Naive B cell (primary cell): ENCODE measurements at regions not wholly inside any gene's neighbourhood (a gene's known extent, or its start where the extent isn't known, plus 50 kb on each side); places are given as distances from the start of the nearest gene placed in this dataset.
"Not testable (repeated sequence)": the region's sequence is repeated elsewhere in the genome, so short reads cannot be mapped to it uniquely, and the experiment has no call there.

Experiments used
- ATAC-seq, 2 donors: fragments of 150-1000 bp; cut with Tn5 transposase; 2 replicates each; pipeline ENCODE4 v1.10.0; 2021; ENCODE audit warnings: low read depth in 2 of 2, mild to moderate bottlenecking in 2 of 2, moderate library complexity in 2 of 2
- DNase-seq: peaks from one replicate; pipeline ENCODE4 v3.0.0; 2022
- H3K27ac Mint-ChIP-seq, 6 donors: one replicate each; pipeline ENCODE4 v1.8.0; 2020 to 2022; ENCODE audit warnings: mild to moderate bottlenecking in 6 of 6, mixed read lengths in 6 of 6, moderate library complexity in 5 of 6, inconsistent platforms in 2 of 6
- H3K27me3 Mint-ChIP-seq, 3 donors: one replicate each; pipeline ENCODE4 v1.8.0; 2021 to 2022; ENCODE audit warnings: mixed read lengths in 3 of 3, mild to moderate bottlenecking in 1 of 3
- H3K36me3 Mint-ChIP-seq, 2 donors: one replicate each; pipeline ENCODE4 v1.8.0; 2020 to 2022; ENCODE audit warnings: mixed read lengths in 2 of 2, inconsistent platforms in 1 of 2, mild to moderate bottlenecking in 1 of 2
- H3K4me1 Mint-ChIP-seq, 3 donors: one replicate each; pipeline ENCODE4 v1.8.0; 2020 to 2022; ENCODE audit warnings: mixed read lengths in 3 of 3, inconsistent platforms in 1 of 3, mild to moderate bottlenecking in 1 of 3, moderate library complexity in 1 of 3
- H3K4me3 Mint-ChIP-seq, 8 donors: one replicate each; pipeline ENCODE4 v1.8.0; 2020 to 2022; ENCODE audit warnings: mild to moderate bottlenecking in 8 of 8, mixed read lengths in 8 of 8, moderate library complexity in 8 of 8, inconsistent platforms in 2 of 8
- H3K9me3 Mint-ChIP-seq, 7 donors: one replicate each; pipeline ENCODE4 v1.8.0; 2020 to 2022; ENCODE audit warnings: mixed read lengths in 7 of 7, mild to moderate bottlenecking in 5 of 7, inconsistent platforms in 2 of 7, moderate library complexity in 1 of 7

DNA sequence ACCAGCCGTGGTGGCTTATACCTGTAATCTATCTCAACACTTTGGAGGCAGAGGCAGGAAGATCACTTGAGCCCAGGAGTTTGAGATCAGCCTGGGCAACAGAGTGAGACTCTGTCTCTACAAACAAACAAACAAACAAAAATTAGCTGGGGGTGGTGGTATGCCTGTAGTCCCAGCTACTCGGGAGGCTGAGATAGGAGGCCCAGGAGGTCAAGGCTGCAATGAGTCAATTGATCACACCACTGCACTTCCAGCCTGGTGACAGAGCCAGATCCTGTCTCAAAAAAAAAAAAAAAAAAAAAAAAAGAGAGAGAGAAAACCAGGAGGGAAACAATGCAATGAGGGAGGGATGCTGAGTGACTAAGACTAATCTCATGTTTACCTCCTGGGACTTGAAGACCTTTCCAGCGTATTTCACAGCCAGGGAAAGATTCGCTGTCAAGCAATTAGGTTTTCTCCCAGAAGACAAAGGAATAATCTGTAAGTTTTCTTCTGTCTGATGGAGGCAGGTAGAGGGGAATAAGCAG is 51.1 kb upstream of the MIER3 start:
- DNase-seq (no peak), ATAC-seq (no peak)
- Mint-ChIP-seq H3K27ac (peak overlapping the region in 1 of 6 donors; percentile 20), H3K36me3 (no peaks in the 10 kb centered on the region), H3K4me3 (no peak overlapping the region), H3K27me3 (peaks cover 7 to 10% (median 9%) of the 10 kb centered on the region in 3 donors), H3K9me3 (peaks cover 0 to 1% (median 0%) of the 10 kb centered on the region in 7 donors), H3K4me1 (peaks cover 8 to 15% (median 8%) of the 10 kb centered on the region in 3 donors)

GRCh38 chr5:57003566-57003965 is 51.6 kb upstream of the MIER3 start:
- H3K27ac Mint-ChIP-seq, H3K4me3 Mint-ChIP-seq, H3K36me3 Mint-ChIP-seq, DNase-seq, ATAC-seq, H3K27me3 Mint-ChIP-seq, H3K9me3 Mint-ChIP-seq: not testable (repeated sequence)
- H3K4me1 Mint-ChIP-seq, result peaks cover 8 to 17% (median 8%) of the 10 kb centered on the region in 3 donors

DNA sequence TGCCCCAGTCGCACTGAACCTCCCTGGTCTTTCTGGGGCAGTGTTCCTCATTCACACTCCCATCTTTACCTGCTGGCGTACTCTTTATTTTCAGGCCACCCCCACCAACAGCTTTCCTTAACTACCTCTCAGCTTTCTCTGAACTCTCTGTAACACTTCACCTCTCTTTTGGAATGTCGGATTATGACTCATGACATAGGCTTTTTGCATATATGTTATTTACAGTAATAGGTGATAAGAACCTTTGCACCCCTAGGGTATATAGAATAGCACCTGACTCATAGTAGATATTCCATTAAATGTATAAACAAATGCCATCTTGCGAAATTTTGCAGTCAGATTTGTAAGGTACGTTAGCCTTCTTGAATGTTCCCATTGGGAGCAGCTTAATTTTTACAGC is 52.9 kb upstream of the MIER3 start:
- DNase-seq, result no peak
- Mint-ChIP-seq H3K27ac (peak overlapping the region in 2 of 6 donors; percentile 14 to 80), H3K4me3 (no peak overlapping the region), H3K9me3 (peaks cover 0 to 1% (median 0%) of the 10 kb centered on the region in 7 donors), H3K4me1 (peaks cover 8 to 17% (median 8%) of the 10 kb centered on the region in 3 donors), H3K27me3 (peaks cover 7 to 10% (median 9%) of the 10 kb centered on the region in 3 donors), H3K36me3 (no peaks in the 10 kb centered on the region)
- ATAC-seq, result no peak

GRCh38 chr5:57007344-57007743 is 55.4 kb upstream of the MIER3 start:
- Mint-ChIP-seq H3K27me3 (peaks cover 0 to 5% (median 0%) of the 10 kb centered on the region in 3 donors), H3K9me3 (peaks cover 0 to 1% (median 0%) of the 10 kb centered on the region in 7 donors), H3K27ac (peak overlapping the region in 1 of 6 donors; percentile 40), H3K36me3 (no peaks in the 10 kb centered on the region), H3K4me1 (peaks cover 8 to 17% (median 8%) of the 10 kb centered on the region in 3 donors), H3K4me3 (peak overlapping the region in 1 of 8 donors; percentile 80)
- peak; percentile 78 to 90 for ATAC-seq
- peak; percentile 14 for DNase-seq

DNA sequence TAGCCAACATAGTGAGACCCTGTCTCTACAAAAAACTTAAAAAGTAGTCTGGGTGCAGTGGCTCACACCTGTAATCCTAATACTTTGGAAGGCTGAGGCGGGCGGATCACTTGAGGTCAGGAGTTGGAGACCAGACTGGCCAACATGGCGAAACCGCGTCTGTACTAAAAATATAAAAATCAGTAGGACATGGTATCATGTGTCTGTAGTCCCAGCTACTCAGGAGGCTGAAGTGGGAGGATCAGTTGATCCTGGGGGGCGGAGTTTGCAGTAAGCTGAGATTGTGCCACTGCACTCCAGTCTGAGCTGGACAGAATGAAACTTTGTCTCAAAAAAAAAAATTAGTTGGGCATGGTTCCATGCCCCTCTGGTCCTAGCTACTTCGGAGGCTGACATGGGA is 57.9 kb upstream of the MIER3 start:
- peaks cover 8 to 17% (median 8%) of the 10 kb centered on the region in 3 donors for H3K4me1 Mint-ChIP-seq
- no peak overlapping the region for H3K4me3 Mint-ChIP-seq
- H3K27ac Mint-ChIP-seq, result no peak overlapping the region
- peaks cover 0 to 8% (median 0%) of the 10 kb centered on the region in 3 donors for H3K27me3 Mint-ChIP-seq
- DNase-seq (no peak), ATAC-seq (no peak)
- H3K9me3 Mint-ChIP-seq, result peaks cover 0 to 1% (median 0%) of the 10 kb centered on the region in 7 donors
- no peaks in the 10 kb centered on the region for H3K36me3 Mint-ChIP-seq

- peaks cover 0 to 8% (median 0%) of the 10 kb centered on the region in 3 donors for H3K27me3 Mint-ChIP-seq
- no peak overlapping the region for H3K27ac Mint-ChIP-seq
- H3K4me3 Mint-ChIP-seq, result no peak overlapping the region
- no peak for ATAC-seq
- no peaks in the 10 kb centered on the region for H3K36me3 Mint-ChIP-seq
- no peak for DNase-seq
- H3K9me3 Mint-ChIP-seq, result peaks cover 0 to 1% (median 0%) of the 10 kb centered on the region in 7 donors
- H3K4me1 Mint-ChIP-seq, result peaks cover 8 to 17% (median 8%) of the 10 kb centered on the region in 3 donors
These were observed 58.9 kb upstream of the MIER3 start for GRCh38 chr5:57010786-57011185.

DNA sequence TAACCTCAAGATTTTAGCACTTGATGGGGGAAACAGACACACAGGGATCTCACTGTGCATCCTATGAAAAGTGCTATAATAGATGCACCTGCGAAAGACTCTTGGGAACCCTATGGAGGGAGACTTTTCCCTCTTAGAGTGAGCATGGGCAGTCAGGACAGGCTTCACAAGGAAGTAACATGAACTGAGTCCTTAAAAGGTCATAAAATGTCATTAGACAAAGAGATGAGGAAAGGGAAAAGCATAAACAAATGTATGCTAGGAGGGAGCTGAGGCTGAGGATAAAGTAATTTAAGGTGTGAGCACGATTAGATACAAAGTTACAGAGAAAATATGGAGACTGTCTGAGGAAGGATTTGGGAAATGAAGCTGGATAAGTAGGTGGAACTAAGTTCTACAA is 60.6 kb upstream of the MIER3 start:
- ATAC-seq (no peak), DNase-seq (no peak)
- peaks cover 0 to 8% (median 0%) of the 10 kb centered on the region in 3 donors for H3K27me3 Mint-ChIP-seq
- H3K4me1 Mint-ChIP-seq, result peaks cover 2 to 7% (median 3%) of the 10 kb centered on the region in 3 donors
- no peaks in the 10 kb centered on the region for H3K9me3 Mint-ChIP-seq
- H3K4me3 Mint-ChIP-seq, result no peak overlapping the region
- no peaks in the 10 kb centered on the region for H3K36me3 Mint-ChIP-seq
- no peak overlapping the region for H3K27ac Mint-ChIP-seq

- peaks cover 0 to 8% of the 10 kb centered on the region in 2 donors for H3K36me3 Mint-ChIP-seq
- no peaks in the 10 kb centered on the region for H3K27me3 Mint-ChIP-seq
- no peak for DNase-seq
- peaks cover 0 to 14% (median 2%) of the 10 kb centered on the region in 7 donors for H3K9me3 Mint-ChIP-seq
- no peak overlapping the region for H3K27ac Mint-ChIP-seq
- no peak for ATAC-seq
- H3K4me3 Mint-ChIP-seq, result no peak overlapping the region
- peaks cover 9 to 18% (median 9%) of the 10 kb centered on the region in 3 donors for H3K4me1 Mint-ChIP-seq
These were observed 74.0 kb upstream of the MIER3 start for GRCh38 chr5:57025961-57026360.

GRCh38 chr5:57028161-57028560 is 76.2 kb upstream of the MIER3 start:
- ATAC-seq (no peak), DNase-seq (no peak)
- Mint-ChIP-seq H3K36me3 (peaks cover 0 to 8% of the 10 kb centered on the region in 2 donors), H3K27me3 (no peaks in the 10 kb centered on the region), H3K4me3 (no peak overlapping the region), H3K9me3 (peaks cover 0 to 14% (median 4%) of the 10 kb centered on the region in 7 donors), H3K4me1 (peaks cover 27 to 32% (median 27%) of the 10 kb centered on the region in 3 donors), H3K27ac (no peak overlapping the region)

DNA sequence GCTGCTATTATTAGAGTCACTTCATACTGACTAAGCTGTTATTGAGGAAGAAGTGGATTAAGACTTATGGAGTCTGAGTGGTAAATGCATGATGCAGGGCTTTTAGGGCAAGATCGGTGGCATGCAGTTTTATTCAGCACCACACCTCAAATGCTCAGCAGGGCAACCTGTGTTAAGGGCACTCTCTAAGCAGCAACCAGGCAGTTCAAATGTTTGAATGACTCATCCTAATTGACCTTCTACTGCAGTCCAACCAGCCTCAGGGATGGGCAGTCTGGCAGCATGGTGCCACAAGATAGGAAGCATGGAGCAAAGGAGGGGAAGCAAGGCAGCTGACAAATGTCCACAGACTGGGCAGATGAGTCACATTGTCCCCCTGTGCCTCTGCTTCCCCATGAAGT is 80.2 kb upstream of the MIER3 start:
- Mint-ChIP-seq H3K36me3 (no peaks in the 10 kb centered on the region), H3K4me3 (peak overlapping the region in 1 of 8 donors; percentile 53), H3K4me1 (peaks cover 27 to 33% (median 32%) of the 10 kb centered on the region in 3 donors), H3K27ac (peak overlapping the region in 3 of 6 donors; percentile 16 to 91 (median 18)), H3K9me3 (peaks cover 0 to 4% (median 0%) of the 10 kb centered on the region in 7 donors), H3K27me3 (no peaks in the 10 kb centered on the region)
- ATAC-seq (no peak), DNase-seq (no peak)

DNA sequence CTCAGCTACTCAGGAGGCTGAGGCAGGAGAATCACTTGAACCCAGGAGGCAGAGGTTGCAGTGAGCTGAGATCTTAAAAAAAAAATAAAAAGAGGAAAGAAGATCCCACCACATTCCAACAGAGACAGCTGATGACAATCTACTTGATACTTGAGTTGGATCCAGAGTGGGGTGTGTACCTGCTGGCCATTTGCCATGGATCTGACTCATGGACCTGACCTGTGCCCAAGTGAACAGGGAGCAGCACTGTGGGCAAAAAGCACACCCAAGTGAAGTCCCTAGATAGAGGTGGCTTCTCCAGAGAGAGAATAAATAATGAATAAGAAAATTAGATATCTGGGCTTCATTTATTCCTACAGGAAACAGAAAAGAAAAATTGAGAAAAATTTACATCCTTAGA is 81.2 kb upstream of the MIER3 start:
- H3K27me3 Mint-ChIP-seq, result no peaks in the 10 kb centered on the region
- H3K27ac Mint-ChIP-seq, result peak overlapping the region in 1 of 6 donors; percentile 27
- H3K4me3 Mint-ChIP-seq, result no peak overlapping the region

GRCh38 chr5:57033503-57033902 is 81.6 kb upstream of the MIER3 start:
- no peaks in the 10 kb centered on the region for H3K36me3 Mint-ChIP-seq
- no peak overlapping the region for H3K4me3 Mint-ChIP-seq
- peaks cover 0 to 4% (median 0%) of the 10 kb centered on the region in 7 donors for H3K9me3 Mint-ChIP-seq

More for the DNA sequence above, 81.2 kb upstream of the MIER3 start:
- Mint-ChIP-seq H3K4me1 (peaks cover 27 to 33% (median 32%) of the 10 kb centered on the region in 3 donors), H3K9me3 (peaks cover 0 to 4% (median 0%) of the 10 kb centered on the region in 7 donors), H3K36me3 (no peaks in the 10 kb centered on the region)
- DNase-seq, result no peak
- no peak for ATAC-seq

DNA sequence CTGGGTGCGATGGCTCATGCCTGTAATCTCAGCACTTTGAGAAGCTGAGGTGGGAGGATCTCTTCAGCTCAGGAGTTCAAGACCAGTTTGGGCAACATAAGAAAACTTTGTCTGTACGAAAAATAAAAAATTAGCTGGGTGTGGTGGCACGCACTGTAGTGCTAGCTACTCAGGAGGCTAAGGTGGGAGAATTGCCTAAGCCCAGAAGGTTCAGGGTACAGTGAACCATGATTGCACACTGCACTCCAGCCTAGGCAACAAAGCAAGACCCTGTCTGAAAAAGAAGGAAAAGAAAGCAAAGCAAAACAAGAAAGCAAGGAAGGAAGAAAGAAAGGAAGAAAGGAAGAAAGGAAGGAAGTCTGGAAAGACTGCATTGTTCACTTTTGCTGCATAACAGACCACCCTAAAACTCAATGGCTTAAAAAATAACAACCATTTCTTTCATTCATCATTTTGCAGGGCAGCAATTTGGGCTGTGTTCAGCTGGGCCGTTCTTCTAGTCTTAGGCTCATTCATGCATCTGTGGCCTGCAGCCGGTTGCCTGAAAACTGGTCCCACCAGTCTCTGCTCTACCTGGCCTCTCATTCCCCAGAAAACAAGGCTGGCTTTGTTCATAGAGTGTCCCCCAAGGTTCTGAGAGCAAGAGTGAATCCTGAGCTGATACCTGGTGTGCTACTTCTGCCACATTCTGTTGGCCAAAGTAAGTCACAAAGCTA is 82.4 kb upstream of the MIER3 start:
- Mint-ChIP-seq H3K36me3 (no peaks in the 10 kb centered on the region), H3K9me3 (peaks cover 0 to 4% (median 0%) of the 10 kb centered on the region in 7 donors), H3K27me3 (no peaks in the 10 kb centered on the region), H3K27ac (peak overlapping the region in 2 of 6 donors; percentile 29 to 72), H3K4me1 (peaks cover 27 to 33% (median 28%) of the 10 kb centered on the region in 3 donors), H3K4me3 (peak overlapping the region in 1 of 8 donors; percentile 30)
- DNase-seq (no peak), ATAC-seq (no peak)

More at GRCh38 chr5:57033503-57033902, 81.6 kb upstream of the MIER3 start:
- H3K27me3 Mint-ChIP-seq, result no peaks in the 10 kb centered on the region
- H3K4me1 Mint-ChIP-seq, result peaks cover 27 to 33% (median 32%) of the 10 kb centered on the region in 3 donors
- DNase-seq, result no peak
- H3K27ac Mint-ChIP-seq, result no peak overlapping the region
- ATAC-seq, result no peak

DNA sequence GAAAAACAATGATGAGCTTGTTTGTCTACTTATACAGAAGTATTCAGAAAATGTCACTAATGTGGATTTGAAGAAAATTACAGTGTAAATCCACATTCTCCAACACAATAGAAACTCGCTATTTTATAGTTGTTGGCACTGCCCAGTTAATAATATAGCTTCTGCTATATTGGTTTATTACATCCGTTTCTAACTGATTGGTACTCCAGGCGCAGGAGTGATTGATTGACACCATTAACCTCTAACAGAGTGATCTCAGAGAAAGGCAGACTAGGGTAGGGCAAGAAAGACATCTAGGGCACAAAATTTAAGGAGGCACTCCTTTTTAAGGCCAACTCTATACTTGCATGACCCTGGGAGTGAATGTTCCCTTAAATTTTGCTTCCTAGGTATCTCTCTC is 84.0 kb upstream of the MIER3 start:
- no peak for ATAC-seq

More for the DNA sequence above, 84.0 kb upstream of the MIER3 start:
- no peak for DNase-seq
- H3K4me3 Mint-ChIP-seq, result no peak overlapping the region
- no peaks in the 10 kb centered on the region for H3K36me3 Mint-ChIP-seq
- H3K9me3 Mint-ChIP-seq, result peaks cover 0 to 4% (median 0%) of the 10 kb centered on the region in 7 donors
- H3K27me3 Mint-ChIP-seq, result no peaks in the 10 kb centered on the region
- H3K27ac Mint-ChIP-seq, result no peak overlapping the region
- H3K4me1 Mint-ChIP-seq, result peaks cover 14 to 23% (median 18%) of the 10 kb centered on the region in 3 donors
